GM06990 (cell line): ENCODE measurements at regions not wholly inside any gene's neighbourhood (a gene's known extent, or its start where the extent isn't known, plus 50 kb on each side); places are given as distances from the start of the nearest gene placed in this dataset.

ENCODE experiments used
- DNase-seq: peaks from one replicate; pipeline ENCODE4 v3.0.0-alpha.2; 2011; ENCODE audit not compliant: insufficient read length; ENCODE audit errors: extremely low read depth
- H3K27me3 ChIP-seq: replicated peaks from 2 replicates; pipeline ENCODE4 v1.6.0; 2011; ENCODE audit warnings: low read length; ENCODE audit not compliant: control insufficient read depth, insufficient read depth
- H3K36me3 ChIP-seq: 2 replicates; pipeline ENCODE4 v1.5.1; 2011; ENCODE audit warnings: low read length; ENCODE audit not compliant: control insufficient read depth, insufficient read depth
- H3K4me3 ChIP-seq: replicated peaks from 2 replicates; pipeline ENCODE4 v1.5.1; 2011; ENCODE audit warnings: low read depth, mild to moderate bottlenecking, control low read depth, low read length
- TF ChIP-seq, protein P1 (sequence below): IDR thresholded peaks from 2 replicates; pipeline ENCODE4 v1.5.1; 2011; ENCODE audit warnings: low read length, control low read depth, mild to moderate bottlenecking, inconsistent platforms; ENCODE audit not compliant: insufficient read depth, poor library complexity, severe bottlenecking

DNA sequence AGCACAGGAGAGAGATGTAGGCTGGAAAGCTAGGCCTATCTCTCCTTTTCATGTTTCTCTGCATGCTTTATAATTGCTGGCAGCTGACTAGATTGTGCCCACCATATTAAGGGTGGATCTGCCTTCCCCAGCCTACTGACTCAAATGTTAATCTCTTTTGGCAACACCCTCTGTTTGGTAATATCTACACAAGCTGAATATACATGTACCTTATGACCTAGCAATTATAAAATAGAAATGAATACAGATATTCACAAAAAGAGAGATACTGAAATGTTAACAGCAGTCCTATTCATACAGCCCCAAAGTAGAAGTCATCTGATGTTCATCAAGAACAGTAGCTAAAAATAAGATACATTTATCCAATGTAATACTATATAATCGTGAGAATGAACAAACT is 429.6 kb downstream of the EPM2A start:
- no peak overlapping the region for H3K4me3 ChIP-seq
- no peaks in the 10 kb centered on the region for H3K27me3 ChIP-seq
- DNase-seq = no peak
- TF ChIP-seq, protein P1, sequence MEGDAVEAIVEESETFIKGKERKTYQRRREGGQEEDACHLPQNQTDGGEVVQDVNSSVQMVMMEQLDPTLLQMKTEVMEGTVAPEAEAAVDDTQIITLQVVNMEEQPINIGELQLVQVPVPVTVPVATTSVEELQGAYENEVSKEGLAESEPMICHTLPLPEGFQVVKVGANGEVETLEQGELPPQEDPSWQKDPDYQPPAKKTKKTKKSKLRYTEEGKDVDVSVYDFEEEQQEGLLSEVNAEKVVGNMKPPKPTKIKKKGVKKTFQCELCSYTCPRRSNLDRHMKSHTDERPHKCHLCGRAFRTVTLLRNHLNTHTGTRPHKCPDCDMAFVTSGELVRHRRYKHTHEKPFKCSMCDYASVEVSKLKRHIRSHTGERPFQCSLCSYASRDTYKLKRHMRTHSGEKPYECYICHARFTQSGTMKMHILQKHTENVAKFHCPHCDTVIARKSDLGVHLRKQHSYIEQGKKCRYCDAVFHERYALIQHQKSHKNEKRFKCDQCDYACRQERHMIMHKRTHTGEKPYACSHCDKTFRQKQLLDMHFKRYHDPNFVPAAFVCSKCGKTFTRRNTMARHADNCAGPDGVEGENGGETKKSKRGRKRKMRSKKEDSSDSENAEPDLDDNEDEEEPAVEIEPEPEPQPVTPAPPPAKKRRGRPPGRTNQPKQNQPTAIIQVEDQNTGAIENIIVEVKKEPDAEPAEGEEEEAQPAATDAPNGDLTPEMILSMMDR = no peak
- no peaks in the 10 kb centered on the region for H3K36me3 ChIP-seq

DNA sequence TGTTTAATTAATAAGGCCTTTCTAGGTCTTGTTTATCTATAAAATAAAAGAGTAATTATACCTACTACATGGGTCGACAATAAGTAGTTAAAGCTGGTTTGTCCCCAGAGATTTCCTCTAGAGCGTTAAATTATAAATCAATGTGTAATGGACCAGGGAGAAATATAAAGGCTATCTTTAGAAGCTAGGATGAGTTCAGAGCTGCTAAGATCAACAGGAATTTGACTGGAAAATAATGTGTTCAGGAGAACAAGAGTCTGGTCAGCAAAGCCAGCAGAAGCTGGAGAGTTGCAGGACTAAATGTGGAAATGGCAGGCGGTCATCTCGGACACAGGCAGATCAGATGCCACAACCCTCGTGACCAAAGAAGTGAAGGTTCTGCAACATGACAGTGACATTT is 428.8 kb downstream of the EPM2A start:
- no peak overlapping the region for H3K4me3 ChIP-seq
- DNase-seq = no peak
- TF ChIP-seq, protein P1 = no peak
- H3K36me3 ChIP-seq = no peaks in the 10 kb centered on the region
- no peaks in the 10 kb centered on the region for H3K27me3 ChIP-seq

DNA sequence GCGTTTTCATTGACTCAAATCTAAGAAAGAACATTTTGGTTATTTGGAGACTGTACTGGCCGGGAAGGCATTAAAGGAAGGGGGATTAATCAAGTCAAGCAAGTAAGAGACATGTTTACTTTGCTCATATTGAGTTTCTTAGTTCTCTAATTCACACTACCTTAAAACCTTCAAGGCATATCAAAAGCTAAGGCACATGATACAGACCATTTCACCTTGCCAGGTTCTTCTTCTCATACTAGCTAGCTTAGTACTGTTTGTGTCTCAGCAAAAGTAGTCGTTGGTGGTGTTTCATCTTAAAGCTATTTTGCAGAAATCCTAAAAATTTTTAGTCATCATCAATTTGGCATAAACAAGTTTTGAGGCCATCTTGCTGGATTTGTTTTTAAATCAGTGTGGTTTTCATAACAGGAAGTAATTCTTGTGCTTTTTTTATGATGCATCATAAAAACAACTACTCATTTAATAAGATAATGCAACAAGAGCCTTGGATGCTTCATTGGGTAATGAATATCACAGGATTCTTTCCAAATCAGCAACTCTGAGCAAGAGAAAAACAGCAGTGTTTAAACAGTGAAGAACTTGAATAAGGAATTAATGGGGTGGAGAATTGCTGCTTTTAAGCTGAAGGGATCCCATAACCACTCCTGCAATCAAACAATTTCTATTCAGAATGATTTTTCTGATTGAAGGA is 425.3 kb downstream of the EPM2A start:
- no peak for DNase-seq

DNA sequence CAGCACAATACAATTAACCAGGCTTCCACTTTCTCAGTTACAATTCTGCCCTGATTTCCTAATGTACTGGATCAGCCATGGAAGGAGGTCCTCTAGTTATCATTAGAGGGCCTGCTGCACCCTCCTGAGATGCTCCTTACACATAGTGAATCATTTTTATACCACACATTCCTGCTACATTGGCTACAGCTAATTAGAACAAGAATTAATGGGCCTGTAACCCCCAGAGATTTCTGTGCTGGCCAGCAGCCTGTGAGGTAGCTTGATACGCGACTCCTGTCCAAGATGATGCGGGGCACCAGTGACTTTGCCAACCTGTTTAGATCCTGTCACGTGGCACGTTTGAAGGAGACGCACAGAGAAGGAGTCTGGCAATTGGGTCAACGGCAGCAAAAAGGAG is 422.8 kb downstream of the EPM2A start:
- DNase-seq = no peak
- TF ChIP-seq, protein P1 = no peak
- H3K4me3 ChIP-seq = no peak overlapping the region
- H3K27me3 ChIP-seq = no peaks in the 10 kb centered on the region
- no peaks in the 10 kb centered on the region for H3K36me3 ChIP-seq

More for the DNA sequence above, 425.3 kb downstream of the EPM2A start:
- Histone ChIP-seq H3K27me3 (no peaks in the 10 kb centered on the region), H3K36me3 (no peaks in the 10 kb centered on the region), H3K4me3 (no peak overlapping the region)
- TF ChIP-seq, protein P1 = no peak

DNA sequence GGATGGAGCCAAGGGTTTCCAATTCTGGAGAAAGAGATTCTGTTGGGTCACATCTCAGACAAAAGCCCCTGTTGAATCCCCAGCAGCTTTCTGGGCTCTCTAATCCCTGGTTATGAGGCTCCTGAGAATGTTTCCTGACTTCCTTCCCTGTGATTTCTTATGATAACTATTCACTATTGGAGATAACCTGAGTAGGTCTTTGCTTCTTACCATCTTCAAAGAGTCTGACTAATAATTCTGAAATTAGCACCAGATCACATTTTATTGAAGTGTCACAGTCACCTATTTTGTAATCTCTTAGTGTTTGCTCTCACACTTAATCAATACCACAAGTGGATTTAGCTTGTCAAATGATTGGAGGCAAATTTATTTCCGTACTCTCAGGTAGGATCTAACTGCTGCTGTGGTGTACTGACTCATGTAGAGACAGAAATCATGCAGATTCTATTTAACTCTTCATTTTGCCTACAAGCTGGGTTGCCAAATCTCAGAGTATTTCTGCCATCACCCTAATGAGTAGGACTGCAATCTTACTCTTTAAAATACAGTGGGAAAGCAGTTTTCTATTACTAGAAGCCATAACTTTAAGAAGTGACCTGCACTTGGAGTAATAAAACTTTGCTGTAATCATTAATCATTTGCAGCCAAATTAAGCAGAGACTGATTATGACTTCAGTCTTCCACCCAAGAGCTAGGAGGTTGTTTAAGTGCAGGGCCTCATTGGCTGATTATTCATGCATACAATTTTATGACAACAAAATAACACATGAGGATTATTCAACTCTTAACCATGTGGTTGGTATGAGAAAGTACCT is 422.1 kb downstream of the EPM2A start:
- no peaks in the 10 kb centered on the region for H3K27me3 ChIP-seq
- no peaks in the 10 kb centered on the region for H3K36me3 ChIP-seq
- TF ChIP-seq, protein P1 = no peak
- no peak overlapping the region for H3K4me3 ChIP-seq
- no peak for DNase-seq
